DMS79 (cell line): ENCODE measurements at regions not wholly inside any gene's neighbourhood (a gene's known extent, or its start where the extent isn't known, plus 50 kb on each side); places are given as distances from the start of the nearest gene placed in this dataset.
"Not testable (repeated sequence)": the region's sequence is repeated elsewhere in the genome, so short reads cannot be mapped to it uniquely, and the experiment has no call there.

Experiments used
- DNase-seq: peaks from one replicate; lab custom pipeline; 2025; lab: John Stamatoyannopoulos, UW

DNA sequence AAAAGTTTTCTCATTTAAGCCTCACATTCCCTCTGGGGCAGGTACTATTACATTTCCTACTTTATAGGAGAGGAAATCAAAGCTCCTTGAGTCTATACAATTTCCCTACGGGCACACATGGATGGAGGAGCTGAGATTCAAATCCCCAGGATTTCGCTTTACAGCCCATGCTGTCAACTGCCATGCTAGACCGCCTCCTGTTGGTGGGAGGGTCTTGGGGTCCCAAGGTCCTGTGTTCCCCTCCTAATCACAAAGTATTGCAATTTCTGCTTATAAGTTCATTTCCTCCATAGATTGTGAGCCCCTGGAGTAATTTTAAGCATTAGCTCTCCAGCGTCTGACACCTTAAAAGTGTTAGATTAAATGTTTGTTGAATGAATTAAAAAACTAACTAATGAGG lies 95.9 kb upstream of the SMARCA2 start:
- no peak for DNase-seq

DNA sequence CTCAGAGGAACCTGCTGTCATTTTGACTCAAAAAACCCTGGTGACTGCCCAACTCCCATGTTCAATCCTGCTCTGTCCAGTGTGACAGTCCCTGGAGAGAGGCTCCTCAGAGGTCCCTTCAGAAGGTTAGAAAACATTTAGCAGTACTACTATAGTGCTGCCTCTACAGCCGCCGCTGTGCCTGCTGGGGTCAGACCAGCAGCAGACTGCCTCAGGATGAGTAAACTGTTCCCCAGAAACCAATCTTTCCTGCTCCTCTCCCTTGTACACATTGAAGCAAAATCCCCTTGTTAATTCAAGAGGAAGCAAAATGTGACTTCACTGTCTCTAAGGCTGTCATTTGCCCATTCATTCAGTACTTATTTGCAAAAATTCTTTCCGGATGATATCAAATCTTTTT lies 94.8 kb upstream of the SMARCA2 start:
- no peak for DNase-seq

DNA sequence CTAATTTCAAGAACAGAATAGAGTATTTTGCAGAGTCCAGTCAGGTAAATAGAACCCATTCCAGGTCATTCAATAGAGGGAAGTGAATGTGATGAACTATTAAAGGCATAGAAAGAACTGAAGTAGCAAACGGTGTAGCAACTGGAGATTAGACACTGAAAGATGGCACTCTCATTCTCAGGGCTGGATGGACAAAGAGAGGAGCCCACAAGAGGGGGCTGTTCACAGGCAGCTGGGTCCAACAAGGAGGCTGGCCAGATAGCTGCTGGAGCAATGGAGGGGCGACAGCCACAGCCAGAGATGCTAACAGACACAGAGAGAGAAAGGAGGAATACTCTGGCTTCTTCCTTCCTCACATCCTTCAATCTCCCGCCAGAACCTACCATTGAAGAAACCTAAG lies 93.1 kb upstream of the SMARCA2 start:
- DNase-seq: no peak

DNA sequence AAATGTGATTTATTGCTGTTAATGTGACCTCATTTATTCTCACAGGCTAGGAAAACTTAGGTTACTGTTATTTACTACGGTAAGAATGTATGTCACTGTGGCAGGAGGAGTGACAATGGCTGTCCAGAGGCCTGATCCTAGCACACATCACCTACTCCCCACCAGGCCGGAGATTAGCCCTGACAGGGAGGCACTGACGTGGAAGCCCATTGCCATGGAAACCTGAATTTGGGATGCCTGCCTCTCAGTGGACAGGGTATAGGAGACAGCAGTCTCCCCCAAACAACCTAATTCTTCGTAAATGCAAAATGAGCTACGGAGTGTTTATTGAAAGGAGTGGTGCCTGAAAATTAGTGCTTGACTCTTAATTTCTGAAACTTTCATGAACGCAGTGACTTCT lies 87.6 kb upstream of the SMARCA2 start:
- no peak for DNase-seq

DNA sequence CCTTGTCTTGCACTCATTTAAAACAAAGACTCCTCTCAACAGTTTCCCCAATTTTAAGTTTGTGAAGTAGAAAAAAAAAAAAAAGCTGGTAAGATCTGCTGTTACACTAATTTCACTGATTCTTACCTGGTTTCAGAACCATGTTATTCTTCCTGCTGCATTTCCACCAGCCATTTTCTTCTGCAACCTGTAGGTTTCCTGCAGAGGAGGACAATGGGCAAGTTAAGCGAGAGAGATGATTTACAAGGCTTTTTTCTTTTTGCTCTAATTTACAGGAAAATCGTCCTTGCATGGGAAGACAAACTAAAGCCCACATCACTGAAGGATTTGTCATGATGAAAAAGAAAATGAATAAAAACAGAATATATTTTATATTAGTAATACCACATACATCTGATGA lies 86.0 kb upstream of the SMARCA2 start:
- DNase-seq: no peak

DNA sequence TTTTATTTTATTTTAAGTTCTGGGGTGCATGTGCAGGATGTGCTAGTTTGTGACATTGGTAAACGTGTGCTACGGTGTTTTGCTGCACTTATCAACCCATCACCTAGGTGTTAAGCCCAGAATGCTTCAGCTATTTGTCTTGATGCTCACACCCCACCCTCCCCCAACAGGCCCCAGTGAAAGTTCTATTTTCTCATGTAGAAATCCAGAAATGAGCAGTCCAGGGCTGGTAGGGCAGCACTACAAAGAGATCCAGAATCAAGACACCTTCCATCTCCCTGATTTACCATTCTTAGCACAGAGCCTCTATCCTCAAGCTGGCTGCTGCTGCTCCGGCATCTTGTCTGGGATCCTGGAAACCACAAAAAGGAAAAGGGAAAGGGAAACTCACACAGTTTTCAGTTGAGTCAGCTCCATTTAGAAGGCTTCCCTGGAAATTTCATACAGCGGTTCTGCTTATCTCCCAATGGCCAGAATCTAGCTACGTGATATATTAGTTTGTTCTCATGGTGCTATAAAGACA lies 85.4 kb upstream of the SMARCA2 start:
- DNase-seq: no peak

DNA sequence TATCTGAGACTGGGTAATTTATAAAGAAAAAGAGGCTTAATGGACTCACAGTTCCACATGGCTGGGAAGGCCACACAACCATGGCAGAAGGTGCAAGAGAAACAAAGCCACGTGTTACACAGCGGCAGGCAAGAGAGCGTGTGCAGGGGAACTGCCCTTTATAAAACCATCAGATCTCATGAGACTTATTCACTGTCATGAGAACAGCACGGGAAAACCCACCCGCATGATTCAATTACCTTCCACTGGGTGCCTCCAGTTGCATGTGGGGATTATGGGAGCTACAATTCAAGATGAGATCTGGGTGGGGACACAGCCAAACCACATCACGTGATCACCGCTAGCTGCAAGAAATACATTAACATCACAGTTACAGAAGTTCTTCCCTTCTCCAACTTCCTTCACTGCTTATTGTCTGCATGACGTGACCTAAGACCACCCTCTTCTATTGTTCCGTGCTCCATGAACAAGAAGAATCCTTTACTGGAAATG lies 84.9 kb upstream of the SMARCA2 start:
- DNase-seq: not testable (repeated sequence)

DNA sequence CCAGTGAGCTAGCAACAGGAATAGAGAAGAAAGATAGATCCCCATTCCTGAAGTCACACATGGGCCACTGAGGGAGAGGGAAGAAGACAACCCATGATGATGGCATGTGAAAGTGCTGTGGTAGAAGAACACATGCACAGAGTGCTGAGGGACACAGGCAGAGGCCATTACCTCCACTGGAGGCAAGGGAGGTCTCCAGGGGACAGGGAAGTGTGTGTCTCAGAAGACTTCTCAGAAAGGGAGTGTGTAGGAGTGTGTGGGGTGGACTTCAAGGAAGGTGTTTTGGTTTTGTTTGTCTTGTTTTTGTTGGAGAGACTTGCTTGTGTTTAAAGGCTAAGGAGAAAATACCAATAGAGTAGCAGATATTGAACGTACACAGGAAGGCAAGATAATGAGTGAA lies 77.0 kb upstream of the SMARCA2 start:
- DNase-seq: no peak

DNA sequence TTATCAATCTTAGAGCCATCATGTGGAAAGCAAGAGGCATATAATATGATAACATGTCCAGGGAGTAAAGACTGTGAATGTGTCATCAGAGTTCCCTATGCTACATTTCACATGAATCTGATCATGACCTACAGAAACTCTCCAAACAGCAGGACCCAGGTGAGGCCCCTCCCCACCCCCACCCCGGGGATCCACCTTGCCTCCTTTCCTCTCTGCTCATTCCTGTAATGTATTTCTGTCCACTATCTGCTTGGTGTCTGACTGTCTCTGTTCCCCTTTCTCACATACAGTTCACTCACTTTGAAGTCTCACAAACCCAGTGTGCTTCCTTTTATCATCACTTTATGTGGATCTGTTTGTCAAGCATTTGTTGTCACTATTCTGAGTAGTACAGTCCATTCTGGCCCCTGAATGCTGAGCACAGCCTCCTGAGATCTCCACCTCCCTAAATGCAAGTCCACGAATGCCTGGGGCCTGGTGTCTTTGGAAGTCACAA lies 76.4 kb upstream of the SMARCA2 start:
- no peak for DNase-seq

DNA sequence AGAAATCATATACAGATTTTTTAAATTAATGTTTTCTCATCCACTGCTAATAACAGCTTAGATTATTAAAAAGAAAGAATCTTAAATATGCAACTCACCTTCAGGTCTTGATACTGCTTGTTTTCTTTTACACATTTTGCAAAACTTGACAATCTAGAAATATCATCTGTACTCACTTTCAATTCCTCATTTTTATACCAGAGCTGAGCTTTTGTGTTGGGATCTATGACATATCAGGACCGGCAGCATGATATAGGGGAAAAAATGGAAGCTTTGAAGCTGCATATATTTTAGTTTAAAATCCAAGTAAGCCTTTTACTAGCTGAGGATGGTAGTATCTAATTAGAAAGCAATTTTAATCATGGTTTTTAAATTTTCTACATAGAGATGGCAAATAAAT lies 75.7 kb upstream of the SMARCA2 start:
- DNase-seq: no peak

DNA sequence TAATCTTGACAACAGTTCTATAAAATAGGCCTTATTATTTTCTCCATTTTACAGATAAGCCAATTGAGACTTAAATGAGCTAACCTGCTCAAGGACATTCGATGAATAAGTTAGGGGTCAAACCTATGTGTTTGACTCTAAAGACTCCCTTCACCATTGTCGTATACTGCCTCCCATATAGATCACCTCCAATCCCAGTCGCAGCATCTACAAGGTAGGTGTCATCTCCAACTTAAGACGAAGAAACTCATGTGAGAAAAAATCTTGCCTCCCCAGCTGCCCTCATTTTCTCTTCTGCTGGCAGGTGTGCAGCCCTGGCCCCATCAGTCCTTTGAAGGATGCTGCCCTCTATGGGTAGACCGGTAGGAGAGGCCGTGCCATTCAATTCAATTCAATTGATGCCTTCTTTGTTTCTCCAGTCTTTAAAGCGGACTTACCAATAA lies 75.2 kb upstream of the SMARCA2 start:
- DNase-seq: no peak

DNA sequence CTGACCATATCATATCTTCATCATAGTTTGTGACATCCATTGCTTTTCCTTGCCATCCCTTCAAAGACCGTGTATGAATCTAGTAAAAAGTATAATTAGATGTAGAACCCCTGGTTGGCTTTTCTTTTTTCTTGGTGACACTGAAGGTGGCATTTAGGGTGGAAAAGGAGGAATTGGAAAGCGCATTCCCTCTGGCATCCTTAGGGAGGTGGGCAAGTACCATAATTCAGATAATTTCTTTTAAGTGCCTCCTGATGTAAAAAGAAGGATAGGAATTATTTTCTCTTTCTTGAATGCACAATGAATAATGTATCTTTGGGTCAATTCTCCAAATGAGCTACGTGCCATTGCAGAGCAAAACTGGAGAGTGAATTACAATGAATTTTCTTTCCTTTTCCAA lies 73.2 kb upstream of the SMARCA2 start:
- DNase-seq: no peak

DNA sequence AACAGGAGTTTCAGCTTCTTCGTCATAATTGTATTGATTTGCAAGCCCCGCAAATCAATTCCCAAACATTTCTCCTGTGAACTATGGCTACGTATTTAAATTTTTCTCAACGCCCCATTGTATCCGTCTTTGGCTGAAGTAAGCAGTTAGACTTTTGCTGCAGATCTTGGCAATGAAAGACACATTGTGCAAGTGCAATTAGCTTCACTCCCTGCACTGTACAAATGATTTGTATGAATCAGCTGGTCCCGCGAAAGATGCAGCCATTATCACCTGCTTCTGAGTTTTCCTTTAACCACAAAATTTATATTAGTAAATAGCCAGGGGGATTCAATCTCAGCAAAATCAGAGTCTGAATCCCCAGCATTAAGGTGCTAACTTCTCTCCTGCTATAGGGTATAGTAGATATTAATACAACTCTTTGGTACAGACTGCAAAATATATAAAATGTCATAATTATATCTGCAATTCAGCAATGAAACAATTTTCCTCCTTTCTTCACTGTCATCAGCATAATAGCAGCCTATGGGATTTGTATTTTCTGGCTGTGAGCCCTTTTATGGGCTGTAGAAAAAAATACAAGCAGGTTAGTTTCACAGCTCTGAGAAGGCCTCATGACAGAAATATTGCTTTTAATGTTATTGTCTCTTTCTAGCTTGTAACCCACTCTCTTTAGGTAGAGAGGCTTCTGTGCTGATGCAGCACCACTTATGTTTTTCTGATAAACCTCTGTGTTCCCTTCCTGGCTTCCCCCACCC lies 68.4 kb upstream of the SMARCA2 start:
- no peak for DNase-seq

DNA sequence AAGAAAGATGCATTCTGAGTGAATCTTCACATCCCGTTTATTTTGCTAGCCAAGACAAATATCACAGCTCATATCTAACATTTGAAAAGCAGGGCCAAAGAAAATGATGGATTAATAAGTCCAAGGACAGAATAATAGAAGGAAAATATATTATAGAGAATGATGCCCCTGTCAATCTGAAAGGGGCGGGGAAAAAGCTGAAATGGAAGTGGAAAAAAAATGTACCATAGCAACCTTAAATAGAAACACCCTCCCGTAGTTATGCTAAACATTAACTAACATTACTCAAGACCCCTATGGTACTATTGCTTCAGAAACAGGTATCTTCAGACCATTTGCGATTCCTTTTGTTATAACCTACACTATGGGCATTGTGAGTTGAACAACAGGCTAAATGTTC lies 67.7 kb upstream of the SMARCA2 start:
- no peak for DNase-seq

DNA sequence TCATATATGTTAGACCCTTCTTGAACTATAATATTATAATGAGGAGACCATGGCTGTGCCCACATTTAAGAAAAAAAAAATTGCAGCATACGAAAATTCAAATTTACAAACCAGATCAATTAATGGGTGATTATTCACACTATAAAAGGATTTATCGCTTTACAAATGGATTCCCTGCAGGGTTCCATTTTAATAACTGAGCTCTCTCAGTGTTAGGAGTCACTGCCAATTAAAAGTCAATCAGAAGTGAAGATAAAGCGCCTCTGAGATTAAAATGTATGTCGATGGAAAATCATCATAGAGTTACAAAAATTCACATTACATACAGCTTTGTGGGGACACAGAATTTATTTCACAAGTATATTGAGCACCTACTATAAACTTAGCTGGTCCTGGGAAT lies 66.6 kb upstream of the SMARCA2 start:
- DNase-seq: no peak

DNA sequence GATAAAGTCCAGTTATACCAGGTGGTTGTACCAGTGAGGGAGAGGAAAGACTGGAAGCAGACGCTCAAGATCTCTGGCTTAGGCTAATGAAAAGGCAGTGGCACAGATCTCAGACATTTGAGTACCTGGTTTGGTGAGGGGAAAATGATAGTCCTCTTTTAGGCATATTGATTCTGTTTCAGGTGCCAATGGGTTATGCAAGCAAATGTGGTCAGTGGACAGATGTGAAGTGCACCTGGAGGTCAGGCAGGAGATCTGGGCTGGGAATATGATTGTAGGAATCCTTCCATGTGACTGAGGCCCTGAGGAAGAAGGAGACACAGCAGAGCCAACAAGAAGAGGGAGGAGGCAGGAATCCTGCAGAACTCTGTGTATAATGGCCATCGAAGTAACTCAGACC lies 63.7 kb upstream of the SMARCA2 start:
- DNase-seq: no peak

DNA sequence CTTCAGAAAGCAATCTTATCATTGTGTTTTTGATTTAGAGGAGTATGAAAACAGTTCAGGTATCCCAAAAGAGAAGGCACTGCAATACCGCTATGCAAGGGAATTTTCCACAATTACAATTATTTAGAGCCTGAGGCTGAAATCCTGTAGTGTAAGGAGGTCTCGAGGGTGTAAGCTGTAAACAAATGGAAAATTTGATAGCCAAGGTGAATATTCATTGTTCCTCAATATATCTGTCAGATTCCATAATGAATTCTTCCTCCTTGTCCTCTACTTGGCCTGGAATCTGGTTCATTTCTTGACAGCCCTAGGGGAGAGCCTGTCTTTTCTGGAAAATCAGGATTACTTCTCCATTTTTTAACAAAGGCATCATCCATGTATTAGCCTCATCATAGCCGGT lies 63.1 kb upstream of the SMARCA2 start:
- no peak for DNase-seq

DNA sequence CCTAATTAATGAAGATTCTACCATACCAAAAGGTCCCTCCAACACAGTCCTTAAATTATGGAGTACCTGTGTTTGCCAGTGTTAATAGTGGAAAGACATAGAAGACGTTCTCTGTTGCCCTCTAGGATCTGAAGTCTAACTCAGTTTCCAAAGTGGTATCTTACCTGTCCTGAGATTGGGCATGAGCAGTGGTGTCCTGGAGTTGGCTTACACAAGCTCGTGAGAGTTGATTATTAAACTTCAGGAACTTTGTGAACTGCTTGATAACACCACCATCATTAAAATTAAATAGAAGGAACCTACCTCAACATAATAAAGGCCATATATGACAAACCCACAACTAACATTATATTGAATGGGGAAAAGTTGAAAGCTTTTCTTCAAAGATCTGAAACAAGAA lies 60.9 kb upstream of the SMARCA2 start:
- no peak for DNase-seq

DNA sequence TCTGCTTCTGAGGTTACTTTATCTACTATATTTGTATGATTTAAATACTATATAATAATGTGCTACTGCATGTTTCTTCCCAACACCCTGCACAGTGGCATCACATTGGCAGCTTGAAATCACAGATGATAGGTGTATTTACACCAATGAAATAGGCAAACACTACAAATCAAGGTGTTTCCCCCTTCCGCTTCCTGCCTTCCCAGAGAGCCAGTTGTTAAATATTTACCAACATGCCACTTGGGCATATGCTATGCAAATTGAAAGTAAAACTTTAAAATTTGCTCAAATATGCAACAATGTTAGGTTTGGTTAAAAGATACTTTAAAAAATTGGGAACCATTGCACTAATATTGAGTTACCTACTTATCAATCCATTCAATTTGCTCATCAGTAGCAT lies 58.2 kb upstream of the SMARCA2 start:
- no peak for DNase-seq

DNA sequence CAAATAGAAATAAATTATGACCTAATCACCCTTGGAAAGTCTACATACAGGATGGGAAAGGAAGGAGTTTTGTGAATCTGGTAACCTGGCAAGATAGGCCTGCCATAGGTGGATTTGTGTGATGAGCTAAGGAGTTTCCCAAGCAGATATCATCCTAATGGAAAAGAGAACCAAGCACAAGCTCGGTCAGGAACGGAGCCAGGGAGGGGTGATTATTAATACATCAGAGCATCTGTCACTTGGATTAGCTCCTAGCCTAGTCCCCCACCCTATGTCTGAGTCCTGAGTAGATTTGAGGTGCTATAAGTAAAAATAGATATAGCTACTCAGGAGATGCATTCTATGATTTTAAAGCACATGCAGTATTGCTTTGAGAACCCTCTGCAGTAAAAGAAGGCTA lies 57.3 kb upstream of the SMARCA2 start:
- DNase-seq: no peak

DNA sequence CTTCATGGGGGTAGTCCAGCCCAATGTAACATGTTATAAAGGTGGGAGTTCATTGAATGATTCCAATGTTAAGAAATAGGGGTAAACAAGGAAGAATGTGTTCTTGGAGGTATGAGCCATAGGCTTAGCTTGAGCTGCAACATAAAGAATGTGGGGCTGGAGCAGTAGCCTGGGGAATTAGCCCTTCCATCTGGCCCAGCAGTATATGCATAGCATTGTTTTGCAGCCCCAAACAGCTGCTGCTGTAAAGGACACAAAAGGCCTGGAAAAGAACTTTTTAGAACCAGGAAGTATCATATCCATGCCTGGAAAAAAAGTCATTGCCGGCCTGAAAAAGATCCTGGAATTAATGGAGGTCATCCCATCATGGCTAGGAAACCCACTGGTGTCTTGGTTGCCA lies 55.8 kb upstream of the SMARCA2 start:
- DNase-seq: no peak

DNA sequence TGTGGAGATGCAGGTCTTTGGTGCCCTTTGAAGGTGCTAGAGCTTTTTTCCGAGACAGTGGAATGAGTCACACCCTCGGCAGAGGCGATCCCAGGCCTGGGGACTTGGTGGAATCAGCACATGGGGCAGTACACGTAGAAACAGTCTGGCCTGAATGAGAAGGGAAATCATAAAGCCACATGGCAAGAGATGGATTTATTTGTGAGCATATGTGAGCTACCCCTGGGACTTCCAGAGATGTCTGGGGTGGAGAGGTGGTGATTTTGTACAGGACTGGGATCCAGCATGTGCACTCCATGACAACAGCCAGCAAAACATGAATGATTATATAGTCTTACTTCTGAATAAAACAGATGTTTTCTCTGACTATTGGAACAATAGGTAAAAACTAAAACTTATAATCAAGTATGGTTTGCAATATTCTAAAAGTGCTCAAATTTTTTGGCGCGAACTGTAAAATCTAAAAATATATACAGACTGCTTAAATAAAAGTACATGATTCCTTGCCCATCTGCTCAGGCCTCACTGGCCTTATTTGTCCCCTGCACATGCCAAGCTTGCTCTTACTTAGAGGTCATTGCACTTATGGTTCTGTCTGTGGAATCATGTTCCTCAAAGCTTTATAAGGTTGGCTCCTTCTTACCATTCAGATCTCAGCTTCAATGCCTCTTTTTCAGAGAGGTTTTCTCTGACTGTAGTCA lies 54.7 kb upstream of the SMARCA2 start:
- no peak for DNase-seq

DNA sequence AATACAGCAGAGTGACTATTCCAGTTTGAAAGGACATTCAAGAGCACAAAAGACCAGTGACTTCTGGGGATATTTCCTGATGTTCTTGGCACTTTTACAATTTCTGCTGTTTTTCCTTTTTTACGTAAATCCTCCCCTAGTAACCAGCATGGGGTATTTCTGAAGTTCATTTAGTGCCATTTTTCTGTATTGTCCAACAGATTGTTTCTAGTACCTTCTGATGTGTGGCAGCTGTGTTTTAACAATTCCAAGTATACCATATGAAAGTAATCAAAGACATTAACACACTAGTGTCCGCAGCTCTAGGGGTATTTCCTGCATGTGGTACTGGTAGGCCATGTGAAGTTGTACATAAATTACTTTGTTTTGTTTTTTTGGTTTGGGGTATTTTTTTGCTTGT lies 53.0 kb upstream of the SMARCA2 start:
- DNase-seq: no peak
